ENCODE measurements at regions not wholly inside any gene's neighbourhood (a gene's known extent, or its start where the extent isn't known, plus 50 kb on each side); places are given as distances from the start of the nearest gene placed in this dataset.

- no peak overlapping the region for H3K4me3 ChIP-seq (ENCODE audit: insufficient read depth, low read length, poor library complexity, severe bottlenecking)
- no peak overlapping the region for H2AFZ ChIP-seq (ENCODE audit: low read depth, low read length, severe bottlenecking)
- TF ChIP-seq EZH2phosphoT487 (conservative IDR thresholded peaks at IDR 0.05; ENCODE audit: low read length) (no peak), CTCF (IDR thresholded peaks at IDR 0.05; ENCODE audit: insufficient read depth, low read length, poor library complexity, severe bottlenecking) (no peak)
- no peaks in the 10 kb centered on the region for H3K9me3 ChIP-seq (ENCODE audit: insufficient read depth, low read length)
- no peak overlapping the region for H3K9ac ChIP-seq (ENCODE audit: low read length)
- H3K79me2 ChIP-seq (ENCODE audit: insufficient read depth, low read length): no peaks in the 10 kb centered on the region
- H3F3A ChIP-seq (ENCODE audit: insufficient read depth): no peaks in the 10 kb centered on the region
- no peaks in the 10 kb centered on the region for H3K36me3 ChIP-seq (ENCODE audit: low read length)
- H3K27ac ChIP-seq (ENCODE audit: low read depth, low read length): no peak overlapping the region
- H3K4me2 ChIP-seq (ENCODE audit: low read depth, low read length, poor library complexity, severe bottlenecking): no peak overlapping the region
- no peaks in the 10 kb centered on the region for H3K9me2 ChIP-seq (replicated peaks; ENCODE audit: insufficient read depth, low read length)
- H3K27me3 ChIP-seq (ENCODE audit: low read length): no peaks in the 10 kb centered on the region
- no peaks in the 10 kb centered on the region for H4K20me1 ChIP-seq (ENCODE audit: low read depth, low read length)
Measured at GRCh38 chr12:24752763-24753462, 196.0 kb downstream of the BCAT1 start.

GRCh38 chr12:24751181-24751580, 197.7 kb downstream of the BCAT1 start:
- Histone ChIP-seq H2AFZ (ENCODE audit: low read depth, low read length, severe bottlenecking) (no peak overlapping the region), H3K9me3 (ENCODE audit: insufficient read depth, low read length) (no peaks in the 10 kb centered on the region), H4K20me1 (ENCODE audit: low read depth, low read length) (no peaks in the 10 kb centered on the region), H3K4me3 (ENCODE audit: insufficient read depth, low read length, poor library complexity, severe bottlenecking) (no peak overlapping the region), H3K27me3 (ENCODE audit: low read length) (no peaks in the 10 kb centered on the region), H3K27ac (ENCODE audit: low read depth, low read length) (no peak overlapping the region), H3K79me2 (ENCODE audit: insufficient read depth, low read length) (no peaks in the 10 kb centered on the region), H3K9ac (ENCODE audit: low read length) (no peak overlapping the region), H3K36me3 (ENCODE audit: low read length) (no peaks in the 10 kb centered on the region), H3F3A (ENCODE audit: insufficient read depth) (no peaks in the 10 kb centered on the region), H3K4me2 (ENCODE audit: low read depth, low read length, poor library complexity, severe bottlenecking) (no peak overlapping the region), H3K9me2 (replicated peaks; ENCODE audit: insufficient read depth, low read length) (no peaks in the 10 kb centered on the region)
- no peak for TF ChIP-seq CTCF (IDR thresholded peaks at IDR 0.05; ENCODE audit: insufficient read depth, low read length, poor library complexity, severe bottlenecking)
- no peak for TF ChIP-seq EZH2phosphoT487 (conservative IDR thresholded peaks at IDR 0.05; ENCODE audit: low read length)

- Histone ChIP-seq H3K27me3 (ENCODE audit: low read length) (no peaks in the 10 kb centered on the region), H3K79me2 (ENCODE audit: insufficient read depth, low read length) (no peaks in the 10 kb centered on the region), H3K4me2 (ENCODE audit: low read depth, low read length, poor library complexity, severe bottlenecking) (no peak overlapping the region), H3K9me3 (ENCODE audit: insufficient read depth, low read length) (no peaks in the 10 kb centered on the region), H3F3A (ENCODE audit: insufficient read depth) (no peaks in the 10 kb centered on the region), H3K4me3 (ENCODE audit: insufficient read depth, low read length, poor library complexity, severe bottlenecking) (no peak overlapping the region), H3K27ac (ENCODE audit: low read depth, low read length) (no peak overlapping the region), H2AFZ (ENCODE audit: low read depth, low read length, severe bottlenecking) (no peak overlapping the region), H4K20me1 (ENCODE audit: low read depth, low read length) (no peaks in the 10 kb centered on the region), H3K9me2 (replicated peaks; ENCODE audit: insufficient read depth, low read length) (no peaks in the 10 kb centered on the region), H3K36me3 (ENCODE audit: low read length) (no peaks in the 10 kb centered on the region), H3K9ac (ENCODE audit: low read length) (no peak overlapping the region)
- TF ChIP-seq CTCF (IDR thresholded peaks at IDR 0.05; ENCODE audit: insufficient read depth, low read length, poor library complexity, severe bottlenecking) (no peak), EZH2phosphoT487 (conservative IDR thresholded peaks at IDR 0.05; ENCODE audit: low read length) (no peak)
Measured at GRCh38 chr12:24750263-24750662, 198.6 kb downstream of the BCAT1 start.
